HL-60 (cell line): ENCODE measurements at regions not wholly inside any gene's neighbourhood (a gene's known extent, or its start where the extent isn't known, plus 50 kb on each side); places are given as distances from the start of the nearest gene placed in this dataset.

Source experiments
- DNase-seq, 2 experiments: peaks; one replicate each; pipeline ENCODE4 v3.0.0-alpha.2; 2010 to 2020; ENCODE audit warnings: low read depth in 1 of 2, low spot score in 1 of 2
- H3K27ac ChIP-seq: fragments of 250-450 bp; sonication (Bioruptor Pico); replicated peaks from 2 replicates; pipeline ENCODE4 v1.5.1; 2020; ENCODE audit warnings: mild to moderate bottlenecking, moderate library complexity
- H3K27me3 ChIP-seq: fragments of 250-450 bp; sonication (Bioruptor Pico); 2 replicates; pipeline ENCODE4 v1.5.1; 2021; ENCODE audit warnings: mild to moderate bottlenecking, moderate library complexity; ENCODE audit not compliant: insufficient read depth, poor library complexity, severe bottlenecking
- H3K4me3 ChIP-seq: replicated peaks from 2 replicates; pipeline ENCODE4 v1.5.1; 2011; ENCODE audit warnings: mild to moderate bottlenecking, control low read depth, low read length; ENCODE audit not compliant: insufficient read depth
- GABPA ChIP-seq: IDR thresholded peaks from 2 replicates; pipeline ENCODE4 v1.6.1; 2012; ENCODE audit warnings: low read depth
- POLR2AphosphoS5 ChIP-seq: IDR thresholded peaks from 2 replicates; pipeline ENCODE4 v1.6.1; 2012; ENCODE audit warnings: low read depth
- SPI1 ChIP-seq: IDR thresholded peaks from 2 replicates; pipeline ENCODE4 v1.6.1; 2012; ENCODE audit warnings: low read depth, mild to moderate bottlenecking, borderline replicate concordance
- TF ChIP-seq, protein P1 (sequence below): IDR thresholded peaks from 2 replicates; pipeline ENCODE4 v1.6.1; 2012; ENCODE audit warnings: low read depth; ENCODE audit not compliant: insufficient replicate concordance
- TF ChIP-seq, protein P2 (sequence below): IDR thresholded peaks from one replicate; pipeline ENCODE4 v1.5.1; 2011; ENCODE audit warnings: low read length, control low read depth, inconsistent platforms; ENCODE audit not compliant: insufficient read depth

GRCh38 chr3:83740504-83740903 lies 1218.3 kb upstream of the CADM2 start:
- H3K27ac ChIP-seq = no peak overlapping the region
- no peak overlapping the region for H3K4me3 ChIP-seq
- H3K27me3 ChIP-seq = no peaks in the 10 kb centered on the region
- TF ChIP-seq, protein P1, sequence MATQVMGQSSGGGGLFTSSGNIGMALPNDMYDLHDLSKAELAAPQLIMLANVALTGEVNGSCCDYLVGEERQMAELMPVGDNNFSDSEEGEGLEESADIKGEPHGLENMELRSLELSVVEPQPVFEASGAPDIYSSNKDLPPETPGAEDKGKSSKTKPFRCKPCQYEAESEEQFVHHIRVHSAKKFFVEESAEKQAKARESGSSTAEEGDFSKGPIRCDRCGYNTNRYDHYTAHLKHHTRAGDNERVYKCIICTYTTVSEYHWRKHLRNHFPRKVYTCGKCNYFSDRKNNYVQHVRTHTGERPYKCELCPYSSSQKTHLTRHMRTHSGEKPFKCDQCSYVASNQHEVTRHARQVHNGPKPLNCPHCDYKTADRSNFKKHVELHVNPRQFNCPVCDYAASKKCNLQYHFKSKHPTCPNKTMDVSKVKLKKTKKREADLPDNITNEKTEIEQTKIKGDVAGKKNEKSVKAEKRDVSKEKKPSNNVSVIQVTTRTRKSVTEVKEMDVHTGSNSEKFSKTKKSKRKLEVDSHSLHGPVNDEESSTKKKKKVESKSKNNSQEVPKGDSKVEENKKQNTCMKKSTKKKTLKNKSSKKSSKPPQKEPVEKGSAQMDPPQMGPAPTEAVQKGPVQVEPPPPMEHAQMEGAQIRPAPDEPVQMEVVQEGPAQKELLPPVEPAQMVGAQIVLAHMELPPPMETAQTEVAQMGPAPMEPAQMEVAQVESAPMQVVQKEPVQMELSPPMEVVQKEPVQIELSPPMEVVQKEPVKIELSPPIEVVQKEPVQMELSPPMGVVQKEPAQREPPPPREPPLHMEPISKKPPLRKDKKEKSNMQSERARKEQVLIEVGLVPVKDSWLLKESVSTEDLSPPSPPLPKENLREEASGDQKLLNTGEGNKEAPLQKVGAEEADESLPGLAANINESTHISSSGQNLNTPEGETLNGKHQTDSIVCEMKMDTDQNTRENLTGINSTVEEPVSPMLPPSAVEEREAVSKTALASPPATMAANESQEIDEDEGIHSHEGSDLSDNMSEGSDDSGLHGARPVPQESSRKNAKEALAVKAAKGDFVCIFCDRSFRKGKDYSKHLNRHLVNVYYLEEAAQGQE = no peak
- TF ChIP-seq POLR2AphosphoS5 (no peak), SPI1 (no peak), GABPA (no peak)
- TF ChIP-seq, protein P2, sequence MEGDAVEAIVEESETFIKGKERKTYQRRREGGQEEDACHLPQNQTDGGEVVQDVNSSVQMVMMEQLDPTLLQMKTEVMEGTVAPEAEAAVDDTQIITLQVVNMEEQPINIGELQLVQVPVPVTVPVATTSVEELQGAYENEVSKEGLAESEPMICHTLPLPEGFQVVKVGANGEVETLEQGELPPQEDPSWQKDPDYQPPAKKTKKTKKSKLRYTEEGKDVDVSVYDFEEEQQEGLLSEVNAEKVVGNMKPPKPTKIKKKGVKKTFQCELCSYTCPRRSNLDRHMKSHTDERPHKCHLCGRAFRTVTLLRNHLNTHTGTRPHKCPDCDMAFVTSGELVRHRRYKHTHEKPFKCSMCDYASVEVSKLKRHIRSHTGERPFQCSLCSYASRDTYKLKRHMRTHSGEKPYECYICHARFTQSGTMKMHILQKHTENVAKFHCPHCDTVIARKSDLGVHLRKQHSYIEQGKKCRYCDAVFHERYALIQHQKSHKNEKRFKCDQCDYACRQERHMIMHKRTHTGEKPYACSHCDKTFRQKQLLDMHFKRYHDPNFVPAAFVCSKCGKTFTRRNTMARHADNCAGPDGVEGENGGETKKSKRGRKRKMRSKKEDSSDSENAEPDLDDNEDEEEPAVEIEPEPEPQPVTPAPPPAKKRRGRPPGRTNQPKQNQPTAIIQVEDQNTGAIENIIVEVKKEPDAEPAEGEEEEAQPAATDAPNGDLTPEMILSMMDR = no peak
- DNase-seq = no peak

GRCh38 chr3:83765956-83766355 lies 1192.8 kb upstream of the CADM2 start:
- Histone ChIP-seq H3K4me3 (no peak overlapping the region), H3K27me3 (no peaks in the 10 kb centered on the region), H3K27ac (no peak overlapping the region)
- TF ChIP-seq, protein P2 = no peak
- no peak for TF ChIP-seq GABPA
- no peak for TF ChIP-seq SPI1
- TF ChIP-seq POLR2AphosphoS5 = no peak
- TF ChIP-seq, protein P1 = no peak
- no peak for DNase-seq

DNA sequence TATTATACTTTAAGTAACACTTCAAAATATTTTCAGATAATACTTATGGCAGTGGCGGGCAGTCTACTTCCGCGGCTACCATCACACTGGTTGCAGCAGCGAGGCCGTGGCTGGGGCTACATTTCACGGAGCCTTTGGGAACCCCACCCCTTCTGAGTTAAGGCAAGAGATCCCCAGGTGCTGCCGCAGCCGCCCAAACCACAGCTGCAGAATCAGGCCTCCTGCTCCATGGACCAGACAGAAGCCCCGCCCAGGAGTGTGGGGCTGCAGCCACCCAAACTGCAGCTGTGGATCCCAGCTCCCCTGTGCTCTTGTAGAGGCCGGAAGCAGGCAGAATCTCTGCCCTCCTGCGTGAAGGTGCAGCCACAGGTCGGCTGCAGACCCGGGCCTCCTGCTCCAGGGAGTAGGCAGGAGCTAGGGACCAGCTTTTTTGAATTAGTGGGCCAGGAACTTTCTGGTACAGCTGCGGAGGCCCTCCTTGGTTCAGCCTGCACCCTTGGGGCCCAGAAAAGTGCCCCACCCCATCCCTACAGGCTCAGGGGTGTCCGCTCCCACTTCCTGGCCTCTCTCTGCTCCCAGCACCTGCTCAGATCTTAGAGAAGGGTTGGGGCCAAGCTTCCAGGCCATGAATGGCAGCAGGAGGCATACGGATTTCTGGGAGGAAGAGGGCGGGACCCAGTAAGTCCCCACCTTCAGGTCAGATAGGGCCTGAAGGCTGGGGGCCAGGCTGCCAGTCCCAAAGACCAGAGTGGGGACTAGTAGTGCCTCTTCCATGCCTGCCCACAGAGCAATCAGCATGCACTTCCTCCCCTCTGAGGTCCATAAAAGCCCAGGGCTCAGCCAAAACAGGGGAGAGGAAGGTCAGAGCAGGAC lies 1188.8 kb upstream of the CADM2 start:
- Histone ChIP-seq H3K27ac (no peak overlapping the region), H3K4me3 (no peak overlapping the region), H3K27me3 (no peaks in the 10 kb centered on the region)
- TF ChIP-seq GABPA = no peak
- TF ChIP-seq SPI1 = no peak
- TF ChIP-seq, protein P1 = no peak
- TF ChIP-seq, protein P2 = no peak
- no peak for TF ChIP-seq POLR2AphosphoS5
- DNase-seq = no peak
